HEK293 (cell line): ENCODE measurements at regions not wholly inside any gene's neighbourhood (a gene's known extent, or its start where the extent isn't known, plus 50 kb on each side); places are given as distances from the start of the nearest gene placed in this dataset.

Source experiments
- CTCF ChIP-seq: fragments of 450-650 bp; formaldehyde crosslinking; IDR thresholded peaks from 2 replicates; pipeline ENCODE4 v1.5.1; 2016; ENCODE audit warnings: missing biosample characterization, missing genetic modification characterization
- YY1 ChIP-seq: fragments of 450-650 bp; formaldehyde crosslinking; IDR thresholded peaks from 2 replicates; pipeline ENCODE4 v1.5.1; 2018; ENCODE audit warnings: missing biosample characterization, missing genetic modification characterization
- ZNF112 ChIP-seq: fragments of 450-650 bp; formaldehyde crosslinking; IDR thresholded peaks from 2 replicates; pipeline ENCODE4 v1.5.0; 2017; ENCODE audit warnings: missing biosample characterization, missing genetic modification characterization
- ZNF175 ChIP-seq: fragments of 450-650 bp; formaldehyde crosslinking; IDR thresholded peaks from 2 replicates; pipeline ENCODE4 v1.5.1; 2016; ENCODE audit warnings: missing biosample characterization, missing genetic modification characterization
- ZNF280D ChIP-seq: fragments of 450-650 bp; formaldehyde crosslinking; IDR thresholded peaks from 2 replicates; pipeline ENCODE4 v1.5.1; 2016; ENCODE audit warnings: missing biosample characterization, missing genetic modification characterization
- ZNF335 ChIP-seq: fragments of 450-650 bp; formaldehyde crosslinking; conservative IDR thresholded peaks from 2 replicates; pipeline ENCODE4 v1.5.1; 2016; ENCODE audit warnings: missing biosample characterization, missing genetic modification characterization
- ZNF37A ChIP-seq: fragments of 450-650 bp; IDR thresholded peaks from 2 replicates; pipeline ENCODE4 v1.5.1; 2018; ENCODE audit warnings: missing biosample characterization, missing genetic modification characterization
- ZNF639 ChIP-seq: fragments of 450-650 bp; formaldehyde crosslinking; IDR thresholded peaks from 2 replicates; pipeline ENCODE4 v1.5.1; 2016; ENCODE audit warnings: missing biosample characterization, missing genetic modification characterization
- ZNF791 ChIP-seq: fragments of 450-650 bp; formaldehyde crosslinking; IDR thresholded peaks from 2 replicates; pipeline ENCODE4 v1.5.1; 2016; ENCODE audit warnings: missing biosample characterization, missing genetic modification characterization
- ZNF837 ChIP-seq: fragments of 450-650 bp; formaldehyde crosslinking; IDR thresholded peaks from 2 replicates; pipeline ENCODE4 v1.5.1; 2016; ENCODE audit warnings: missing biosample characterization, missing genetic modification characterization

GRCh38 chr11:127894316-127894715 lies 693.0 kb downstream of the ETS1 start:
- no peak for TF ChIP-seq CTCF (tag by site-specific recombination)
- TF ChIP-seq ZNF37A (tag by site-specific recombination), result no peak
- no peak for TF ChIP-seq ZNF837 (tag by site-specific recombination)
- TF ChIP-seq ZNF639 (tag by site-specific recombination), result no peak
- TF ChIP-seq ZNF112 (tag by site-specific recombination), result no peak
- TF ChIP-seq YY1 (tag by site-specific recombination), result no peak
- TF ChIP-seq ZNF280D, result no peak
- TF ChIP-seq ZNF175 (tag by site-specific recombination), result no peak
- no peak for TF ChIP-seq ZNF335
- TF ChIP-seq ZNF791, result no peak
